ENCODE measurements at regions not wholly inside any gene's neighbourhood (a gene's known extent, or its start where the extent isn't known, plus 50 kb on each side); places are given as distances from the start of the nearest gene placed in this dataset.

GRCh38 chr5:111968459-111968858 is 211.5 kb upstream of the NREP start:
- TF ChIP-seq CTCF (IDR thresholded peaks at IDR 0.05; ENCODE audit: low read length) (no peak), EZH2phosphoT487 (IDR thresholded peaks at IDR 0.05; ENCODE audit: low read length) (no peak)

Data from MM.1S (cell line).